K562 (cell line): ENCODE measurements at regions not wholly inside any gene's neighbourhood (a gene's known extent, or its start where the extent isn't known, plus 50 kb on each side); places are given as distances from the start of the nearest gene placed in this dataset.

Experiments used
- BACH1 ChIP-seq: fragments of 200-800 bp; sonication (Bioruptor generic); IDR thresholded peaks from 2 replicates; pipeline ENCODE4 v1.6.1; 2016; ENCODE audit warnings: missing genetic modification characterization, missing compliant biosample characterization
- CEBPZ ChIP-seq: fragments of 150-350 bp; IDR thresholded peaks from 2 replicates; pipeline ENCODE4 v1.6.1; 2014; ENCODE audit warnings: low read depth, mild to moderate bottlenecking, low read length, borderline replicate concordance
- NR2F6 ChIP-seq: fragments of 450-650 bp; formaldehyde crosslinking; IDR thresholded peaks from 2 replicates; pipeline ENCODE4 v1.4.0; 2020; ENCODE audit warnings: mild to moderate bottlenecking
- PRMT5 ChIP-seq: sonication (generic); formaldehyde crosslinking; IDR thresholded peaks from 2 replicates; pipeline ENCODE4 v1.5.0; 2020; ENCODE audit warnings: missing genetic modification reagents
- RNF219 ChIP-seq: fragments of 250-450 bp; sonication (Bioruptor Pico); IDR thresholded peaks from 2 replicates; pipeline ENCODE4 v1.5.0; 2022; ENCODE audit warnings: mild to moderate bottlenecking
- TEAD4 ChIP-seq, 2 experiments: sonication (generic) in 1 of 2; formaldehyde crosslinking in 1 of 2; IDR thresholded peaks; 2 replicates each; pipeline versions ENCODE4 v1.6.1 to v1.8.0; 2012 to 2022; ENCODE audit warnings: borderline replicate concordance in 1 of 2, inconsistent platforms in 1 of 2, low read length in 1 of 2, mild to moderate bottlenecking in 1 of 2, missing genetic modification reagents in 1 of 2
- YBX1 ChIP-seq: fragments of 450-650 bp; IDR thresholded peaks from 2 replicates; pipeline ENCODE4 v1.7.1; 2016; ENCODE audit warnings: mild to moderate bottlenecking
- ZBTB26 ChIP-seq: fragments of 450-650 bp; formaldehyde crosslinking; IDR thresholded peaks from 2 replicates; pipeline ENCODE4 v1.4.0; 2022; ENCODE audit warnings: missing genetic modification characterization
- TF ChIP-seq, protein P1 (sequence below): fragments of 250-450 bp; sonication (Bioruptor Pico); IDR thresholded peaks from 2 replicates; pipeline ENCODE4 v1.5.0; 2020; ENCODE audit warnings: mild to moderate bottlenecking
- TF ChIP-seq, protein P2 (sequence below), 2 experiments: fragments of 450-650 bp; formaldehyde crosslinking in 1 of 2; IDR thresholded peaks; 2 replicates each; pipeline versions ENCODE4 v1.4.0 to v1.6.1; 2014 to 2020; ENCODE audit warnings: mild to moderate bottlenecking in 2 of 2, borderline replicate concordance in 1 of 2, low read depth in 1 of 2

DNA sequence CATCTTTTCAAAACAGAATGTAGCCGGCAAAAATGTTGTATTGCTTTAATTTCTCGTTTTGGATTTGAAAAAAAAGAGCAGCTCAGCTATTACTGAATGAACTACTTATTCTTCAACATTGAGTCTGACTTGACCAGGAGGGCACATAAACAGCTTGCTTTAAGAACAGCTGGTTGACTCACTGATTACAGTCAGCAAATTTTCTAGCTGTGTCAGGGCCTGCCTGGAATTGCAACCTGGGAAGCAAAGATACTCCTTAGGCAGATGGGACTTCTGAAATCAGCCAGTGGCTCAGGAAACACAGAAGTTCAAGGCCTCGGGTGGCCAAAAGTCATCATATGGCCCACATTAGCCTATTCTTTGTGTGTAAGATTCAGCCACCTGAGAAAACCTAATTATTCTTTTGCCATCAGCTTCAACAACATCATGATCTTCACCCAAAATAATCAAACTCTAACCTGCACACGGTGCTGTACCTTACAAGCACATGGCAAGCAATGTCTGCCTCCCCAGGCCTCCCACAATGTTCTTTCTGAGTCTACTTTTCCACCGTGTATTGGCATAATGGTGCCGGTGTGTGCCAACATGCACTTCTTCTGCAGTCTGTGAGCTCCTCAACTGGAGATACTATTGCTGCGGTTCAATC is 307.2 kb downstream of the HHIPL2 start (continued):
- TF ChIP-seq, protein P1, sequence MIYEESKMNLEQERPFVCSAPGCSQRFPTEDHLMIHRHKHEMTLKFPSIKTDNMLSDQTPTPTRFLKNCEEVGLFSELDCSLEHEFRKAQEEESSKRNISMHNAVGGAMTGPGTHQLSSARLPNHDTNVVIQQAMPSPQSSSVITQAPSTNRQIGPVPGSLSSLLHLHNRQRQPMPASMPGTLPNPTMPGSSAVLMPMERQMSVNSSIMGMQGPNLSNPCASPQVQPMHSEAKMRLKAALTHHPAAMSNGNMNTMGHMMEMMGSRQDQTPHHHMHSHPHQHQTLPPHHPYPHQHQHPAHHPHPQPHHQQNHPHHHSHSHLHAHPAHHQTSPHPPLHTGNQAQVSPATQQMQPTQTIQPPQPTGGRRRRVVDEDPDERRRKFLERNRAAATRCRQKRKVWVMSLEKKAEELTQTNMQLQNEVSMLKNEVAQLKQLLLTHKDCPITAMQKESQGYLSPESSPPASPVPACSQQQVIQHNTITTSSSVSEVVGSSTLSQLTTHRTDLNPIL (CRISPR knock-in tag): no peak
- TF ChIP-seq NR2F6 (CRISPR knock-in tag) (no peak), BACH1 (tag) (peak; percentile 75; the same call in 1 of the 2 replicates), TEAD4 (IDR thresholded peaks at IDR 0.05; ENCODE audit: low read length) (peak; percentile 70), TEAD4 (CRISPR knock-in tag; IDR thresholded peaks at IDR 0.05; ENCODE audit: borderline replicate concordance) (no peak), CEBPZ (no peak), YBX1 (no peak), PRMT5 (CRISPR knock-in tag) (no peak), ZBTB26 (CRISPR knock-in tag) (no peak), RNF219 (no peak)
- TF ChIP-seq, protein P2, sequence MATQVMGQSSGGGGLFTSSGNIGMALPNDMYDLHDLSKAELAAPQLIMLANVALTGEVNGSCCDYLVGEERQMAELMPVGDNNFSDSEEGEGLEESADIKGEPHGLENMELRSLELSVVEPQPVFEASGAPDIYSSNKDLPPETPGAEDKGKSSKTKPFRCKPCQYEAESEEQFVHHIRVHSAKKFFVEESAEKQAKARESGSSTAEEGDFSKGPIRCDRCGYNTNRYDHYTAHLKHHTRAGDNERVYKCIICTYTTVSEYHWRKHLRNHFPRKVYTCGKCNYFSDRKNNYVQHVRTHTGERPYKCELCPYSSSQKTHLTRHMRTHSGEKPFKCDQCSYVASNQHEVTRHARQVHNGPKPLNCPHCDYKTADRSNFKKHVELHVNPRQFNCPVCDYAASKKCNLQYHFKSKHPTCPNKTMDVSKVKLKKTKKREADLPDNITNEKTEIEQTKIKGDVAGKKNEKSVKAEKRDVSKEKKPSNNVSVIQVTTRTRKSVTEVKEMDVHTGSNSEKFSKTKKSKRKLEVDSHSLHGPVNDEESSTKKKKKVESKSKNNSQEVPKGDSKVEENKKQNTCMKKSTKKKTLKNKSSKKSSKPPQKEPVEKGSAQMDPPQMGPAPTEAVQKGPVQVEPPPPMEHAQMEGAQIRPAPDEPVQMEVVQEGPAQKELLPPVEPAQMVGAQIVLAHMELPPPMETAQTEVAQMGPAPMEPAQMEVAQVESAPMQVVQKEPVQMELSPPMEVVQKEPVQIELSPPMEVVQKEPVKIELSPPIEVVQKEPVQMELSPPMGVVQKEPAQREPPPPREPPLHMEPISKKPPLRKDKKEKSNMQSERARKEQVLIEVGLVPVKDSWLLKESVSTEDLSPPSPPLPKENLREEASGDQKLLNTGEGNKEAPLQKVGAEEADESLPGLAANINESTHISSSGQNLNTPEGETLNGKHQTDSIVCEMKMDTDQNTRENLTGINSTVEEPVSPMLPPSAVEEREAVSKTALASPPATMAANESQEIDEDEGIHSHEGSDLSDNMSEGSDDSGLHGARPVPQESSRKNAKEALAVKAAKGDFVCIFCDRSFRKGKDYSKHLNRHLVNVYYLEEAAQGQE (IDR thresholded peaks at IDR 0.05; ENCODE audit: borderline replicate concordance): no peak
- TF ChIP-seq, protein P2 (CRISPR knock-in tag; IDR thresholded peaks at IDR 0.05; ENCODE audit: low read depth): no peak
